COR-L47 (cell line): ENCODE measurements at regions not wholly inside any gene's neighbourhood (a gene's known extent, or its start where the extent isn't known, plus 50 kb on each side); places are given as distances from the start of the nearest gene placed in this dataset.
"Not testable (repeated sequence)": the region's sequence is repeated elsewhere in the genome, so short reads cannot be mapped to it uniquely, and the experiment has no call there.

Experiments used
- DNase-seq: peaks from one replicate; lab custom pipeline; 2025; lab: John Stamatoyannopoulos, UW

DNA sequence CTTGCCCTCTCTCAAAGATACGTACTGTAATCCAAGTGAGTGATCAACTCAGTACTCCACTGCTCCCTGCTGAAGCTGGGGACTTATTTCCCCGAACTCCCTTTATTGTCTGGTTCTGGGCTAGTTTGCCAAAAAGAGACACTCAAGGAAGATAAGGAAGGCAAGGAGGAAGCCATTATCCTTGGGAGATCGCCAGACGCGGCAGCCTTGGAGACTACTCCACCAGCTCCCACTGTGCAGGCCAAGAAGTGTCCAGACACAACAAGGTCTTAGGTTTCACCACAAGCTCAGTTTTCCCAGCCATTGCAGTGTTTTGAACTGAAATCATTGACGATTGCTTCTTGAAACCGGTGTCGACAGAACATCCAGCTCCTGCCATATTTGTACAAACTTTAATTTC is 439.6 kb upstream of the UBE2E3 start:
- no peak for DNase-seq

DNA sequence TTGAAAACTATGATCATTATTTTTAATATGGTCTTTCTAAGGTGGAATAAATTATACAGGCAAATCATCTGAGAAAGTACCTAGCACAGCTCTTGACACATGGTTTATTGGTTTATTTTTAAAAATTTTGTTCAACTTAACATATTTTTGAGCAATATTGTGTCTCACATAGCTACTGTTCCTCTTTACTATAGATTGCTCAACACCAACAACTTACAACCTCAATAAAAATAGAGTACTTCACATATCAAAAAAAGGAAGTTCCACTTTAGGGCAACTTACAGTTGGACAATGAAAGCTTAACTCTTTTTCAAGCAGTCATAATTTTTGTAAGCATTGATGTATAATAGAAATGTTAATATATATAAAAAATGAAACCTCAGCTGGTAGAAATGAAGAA is 440.9 kb upstream of the UBE2E3 start:
- no peak for DNase-seq

DNA sequence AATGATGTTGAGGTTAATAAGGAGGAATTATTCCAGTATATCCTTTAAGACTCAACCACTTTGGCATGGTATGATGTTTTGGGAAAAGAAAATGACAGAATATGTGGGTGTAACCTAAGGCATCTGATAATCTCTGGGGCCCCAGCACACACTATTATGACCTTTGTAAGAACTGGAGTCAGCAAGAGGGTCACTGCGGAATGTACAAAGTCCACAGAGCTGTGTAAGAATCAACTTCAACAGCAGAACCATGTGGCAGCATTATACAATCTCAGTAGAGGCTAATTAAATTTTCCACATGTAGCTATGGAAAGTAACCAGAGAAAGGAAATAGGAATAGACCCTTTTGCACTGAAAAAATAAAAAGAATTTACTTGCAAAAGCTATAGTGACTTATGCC is 445.1 kb upstream of the UBE2E3 start:
- no peak for DNase-seq

DNA sequence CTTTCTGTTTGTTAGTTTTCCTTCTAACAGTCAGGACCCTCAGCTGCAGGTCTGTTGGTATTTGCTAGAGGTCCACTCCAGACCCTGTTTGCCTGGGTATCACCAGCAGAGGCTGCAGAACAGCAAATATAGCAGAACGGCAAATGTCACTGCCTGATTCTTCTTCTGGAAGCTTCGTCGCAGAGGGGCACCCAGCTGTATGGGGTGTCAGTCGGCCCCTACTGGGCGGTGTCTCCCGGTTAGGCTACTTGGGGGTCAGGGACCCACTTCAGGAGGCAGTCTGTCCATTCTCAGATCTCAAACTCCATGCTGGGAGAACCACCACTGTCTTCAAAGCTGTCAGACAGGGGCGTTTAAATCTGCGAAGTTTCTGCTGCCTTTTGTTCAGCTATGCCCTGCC is 448.6 kb upstream of the UBE2E3 start:
- not testable (repeated sequence) for DNase-seq

DNA sequence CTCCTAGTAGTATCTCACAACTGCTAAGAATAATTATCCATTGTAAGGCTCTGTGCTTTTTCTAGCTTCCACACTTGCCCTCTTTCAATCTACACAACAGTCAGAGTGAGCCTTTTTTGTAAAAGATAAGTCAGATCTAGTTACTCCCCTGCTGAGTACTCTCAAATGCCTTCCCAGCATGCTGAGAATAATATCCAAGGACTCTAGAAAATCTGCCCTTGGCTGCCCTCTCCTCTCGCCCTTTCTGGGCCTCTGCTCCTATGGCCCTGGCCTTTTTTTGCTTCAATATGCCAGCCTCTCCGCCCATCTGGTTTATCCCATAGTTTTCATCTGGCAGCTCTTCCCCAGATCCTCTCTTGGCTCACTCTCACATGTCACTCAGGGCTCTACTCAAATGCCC is 455.9 kb upstream of the UBE2E3 start:
- no peak for DNase-seq

DNA sequence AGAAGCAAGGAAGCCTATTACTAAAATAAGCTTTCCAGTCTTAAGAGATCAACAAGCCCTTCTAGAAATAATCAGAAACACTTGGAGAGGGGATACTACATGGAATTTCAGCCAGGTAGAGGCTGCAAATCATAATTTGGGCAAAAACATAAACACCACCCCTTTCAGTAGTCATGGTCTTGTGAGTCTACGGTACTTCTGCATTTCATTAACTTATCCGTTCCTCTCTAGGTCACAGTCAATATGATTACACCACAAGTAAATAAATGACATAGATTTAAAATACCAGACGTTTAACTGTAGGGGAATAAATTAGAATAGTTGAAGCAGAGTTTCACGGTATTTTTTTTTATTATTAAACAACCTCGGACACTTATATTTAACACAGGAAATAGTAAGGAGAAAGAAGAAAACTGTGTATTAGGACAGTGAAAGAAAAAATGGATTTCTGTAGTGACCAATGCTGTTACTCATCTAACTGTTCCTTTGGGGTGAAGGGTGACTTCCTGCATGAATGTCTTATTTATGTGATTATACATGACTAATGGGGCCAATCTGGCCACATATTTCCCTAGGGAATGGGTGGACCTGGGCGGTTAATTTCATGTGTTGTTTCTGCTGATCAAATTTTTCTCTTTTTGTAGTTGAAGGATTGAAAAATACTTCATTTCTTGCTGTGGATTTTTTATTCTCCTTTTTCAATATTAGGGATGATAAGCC is 456.6 kb upstream of the UBE2E3 start:
- DNase-seq = no peak

DNA sequence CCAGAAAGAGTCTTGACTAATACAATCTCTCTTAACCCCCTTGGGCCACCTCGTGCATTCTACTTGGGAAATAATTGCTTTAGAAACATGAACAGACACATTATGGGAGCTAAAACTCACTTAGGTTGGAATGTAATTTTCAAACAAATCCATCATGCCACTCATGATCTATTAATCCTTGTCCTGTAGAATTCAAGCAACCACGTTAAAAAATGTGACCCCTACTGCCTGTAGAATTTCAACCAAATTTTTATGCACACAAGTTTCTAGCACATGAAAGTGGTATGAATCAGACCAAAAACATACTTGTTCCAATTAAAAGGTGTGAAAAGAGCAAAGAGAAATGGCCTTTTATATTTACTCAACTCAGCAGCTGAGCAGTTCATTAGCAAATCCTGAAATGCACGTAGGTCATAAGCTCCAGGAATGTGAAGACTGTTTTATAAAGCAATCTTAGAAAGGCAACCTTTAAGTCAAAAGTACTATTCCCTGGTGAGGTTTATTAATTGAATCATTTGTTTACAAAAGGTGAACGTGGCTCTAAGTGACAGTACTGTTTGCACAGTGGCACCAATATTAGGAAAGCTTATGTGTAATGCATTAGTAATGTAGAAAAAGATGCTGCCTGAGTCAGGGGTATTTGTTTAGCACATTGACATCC is 459.4 kb upstream of the UBE2E3 start:
- no peak for DNase-seq

DNA sequence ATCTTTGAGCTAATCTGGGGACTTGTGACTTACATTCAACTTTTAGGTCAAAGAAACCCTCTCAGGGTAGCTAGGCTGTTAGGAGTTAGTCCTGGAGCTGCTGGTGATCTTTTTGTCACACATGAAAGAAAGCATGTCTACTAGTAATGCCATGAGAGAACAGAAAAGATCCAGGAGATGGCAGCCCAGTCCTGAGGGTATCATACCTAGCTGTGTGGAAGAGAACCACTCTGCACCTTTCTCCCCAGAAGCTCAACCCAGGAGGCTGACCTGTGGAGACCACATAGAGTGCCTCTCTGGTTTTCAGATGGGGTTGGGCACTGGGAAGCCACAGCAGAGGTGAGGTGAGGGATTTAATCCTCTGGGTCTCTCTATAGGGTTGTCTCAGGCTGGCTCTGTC is 460.2 kb upstream of the UBE2E3 start:
- peak; percentile 69 for DNase-seq

DNA sequence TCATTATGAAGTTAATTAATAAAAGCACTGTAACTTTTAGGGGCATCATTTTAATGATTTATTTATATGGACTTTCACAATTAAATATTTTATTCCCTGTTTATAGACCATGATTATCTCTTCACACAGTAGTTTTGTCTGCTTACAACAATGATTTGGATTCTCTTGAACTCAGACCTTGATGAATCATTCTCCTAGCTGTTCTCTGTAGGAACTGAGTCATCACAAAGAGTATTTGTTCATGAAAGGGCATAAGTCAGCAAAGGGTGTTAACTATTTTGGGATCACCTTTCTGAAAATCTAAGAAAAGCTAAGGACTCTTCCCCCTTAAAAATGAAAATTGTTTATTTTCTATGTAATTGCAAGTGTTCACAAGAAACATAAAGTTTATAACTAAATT is 461.1 kb upstream of the UBE2E3 start:
- no peak for DNase-seq

DNA sequence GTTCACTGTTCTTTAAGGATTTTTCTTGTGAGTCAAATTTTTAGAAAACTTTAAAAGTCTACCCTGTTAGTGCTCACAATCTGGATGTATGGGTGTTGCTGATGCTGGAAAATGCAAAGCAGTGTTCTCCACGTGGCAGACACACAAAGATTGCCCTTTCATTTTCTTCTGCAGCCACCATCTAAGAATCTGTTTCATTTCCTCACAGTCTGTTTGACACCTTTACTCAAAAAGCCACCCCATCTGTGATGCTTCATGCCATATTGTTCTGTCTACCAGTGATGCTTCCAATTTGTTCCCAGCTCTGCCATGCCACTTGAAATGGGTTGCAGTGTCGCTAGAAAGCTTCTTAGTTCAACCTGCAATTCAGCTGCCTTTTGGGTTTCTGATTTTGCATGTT is 464.2 kb upstream of the UBE2E3 start:
- no peak for DNase-seq

DNA sequence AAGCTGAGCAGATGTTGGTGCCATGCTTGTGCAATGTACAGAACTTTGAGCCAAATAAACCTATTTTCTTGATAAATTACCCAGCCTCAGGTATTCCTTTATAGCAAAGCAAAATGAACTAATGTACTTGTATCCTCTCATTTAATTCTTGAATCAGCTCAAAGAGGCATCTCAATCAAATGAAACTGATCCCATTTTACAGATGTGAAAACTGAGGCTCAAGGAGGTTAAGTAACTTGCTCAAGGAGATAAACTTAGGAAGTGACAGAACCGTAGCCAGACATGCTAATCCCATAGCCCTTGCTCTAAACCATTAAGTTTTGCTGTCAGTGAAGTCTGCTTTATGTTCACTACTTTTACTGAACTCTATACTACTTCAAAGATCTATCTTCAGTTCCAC is 467.0 kb upstream of the UBE2E3 start:
- DNase-seq = no peak

DNA sequence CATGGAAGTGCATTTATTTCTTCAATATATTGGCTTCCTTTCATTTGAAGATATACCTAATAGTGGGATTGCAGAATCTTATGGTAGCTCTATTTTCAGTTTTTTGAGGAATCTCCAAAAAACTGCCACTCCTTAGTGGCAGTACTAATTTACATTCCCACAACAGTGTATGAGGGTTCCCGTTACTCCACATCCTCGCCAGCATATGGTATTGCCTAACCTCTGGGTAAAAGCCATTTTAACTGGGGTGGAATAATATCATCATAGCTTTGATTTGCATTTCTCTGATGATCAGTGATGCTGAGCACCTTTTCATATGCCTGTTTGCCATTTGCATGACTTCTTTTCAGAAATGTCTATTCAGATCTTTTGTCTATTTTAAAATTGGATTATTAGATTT is 471.9 kb upstream of the UBE2E3 start:
- DNase-seq = no peak

DNA sequence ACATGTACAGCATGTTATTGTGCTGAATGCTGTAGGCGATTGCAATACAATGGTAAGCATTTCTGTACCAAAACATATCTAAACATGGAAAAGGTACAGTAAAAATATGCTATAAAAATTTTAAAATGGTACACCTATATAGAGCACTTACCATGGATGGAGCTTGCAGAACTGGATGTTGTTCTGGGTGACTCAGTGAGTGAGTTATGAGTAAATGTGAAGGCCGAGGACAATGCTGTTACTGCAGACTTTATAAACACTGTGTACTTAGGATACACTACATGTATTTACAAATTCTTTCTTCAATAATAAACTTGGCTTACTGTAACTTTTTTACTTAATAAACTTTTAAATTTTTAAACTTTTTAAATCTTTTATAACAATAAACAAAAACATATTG is 473.4 kb upstream of the UBE2E3 start:
- DNase-seq = no peak

DNA sequence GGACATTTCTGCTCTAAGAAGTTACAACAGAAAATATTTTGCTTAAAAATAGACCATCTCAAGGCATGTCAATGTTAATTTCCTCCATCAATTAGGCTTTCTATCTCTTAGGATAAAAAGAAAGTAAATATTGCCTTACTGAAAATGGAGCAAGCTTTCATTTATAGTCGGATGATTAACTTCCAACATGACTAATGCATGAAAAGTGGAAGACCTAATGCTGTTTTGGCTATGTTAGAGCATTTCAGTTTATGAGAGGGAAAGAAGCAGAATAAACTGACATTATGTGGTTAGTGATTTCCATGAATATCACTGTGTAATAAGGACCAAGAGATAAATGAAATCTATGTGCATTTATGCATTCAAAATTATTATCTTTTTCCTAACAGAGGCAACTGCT is 475.2 kb upstream of the UBE2E3 start:
- no peak for DNase-seq

DNA sequence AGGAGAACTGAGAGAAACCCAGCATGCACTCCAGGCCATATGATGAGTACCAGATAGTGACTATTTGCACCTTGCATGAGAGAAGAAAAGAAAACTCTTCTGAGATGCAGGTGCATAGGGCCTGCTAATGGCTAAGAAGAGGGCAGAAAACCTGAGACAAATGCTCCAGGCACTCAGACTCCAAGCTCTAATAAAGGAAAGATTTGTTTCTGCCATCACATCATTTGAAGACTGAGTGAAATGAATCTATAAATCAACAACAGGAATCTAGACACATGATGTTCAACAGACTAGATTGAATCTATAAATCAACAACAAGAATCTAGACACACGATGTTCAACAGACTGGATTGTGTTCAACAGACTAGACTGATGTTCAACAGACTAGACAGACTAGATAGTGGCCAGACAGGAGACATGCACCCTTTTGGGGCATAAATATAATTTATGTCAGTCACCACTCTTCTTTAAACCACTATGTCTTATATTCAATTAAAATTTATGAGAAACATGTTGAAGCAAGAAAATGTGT is 482.7 kb upstream of the UBE2E3 start:
- DNase-seq = no peak

DNA sequence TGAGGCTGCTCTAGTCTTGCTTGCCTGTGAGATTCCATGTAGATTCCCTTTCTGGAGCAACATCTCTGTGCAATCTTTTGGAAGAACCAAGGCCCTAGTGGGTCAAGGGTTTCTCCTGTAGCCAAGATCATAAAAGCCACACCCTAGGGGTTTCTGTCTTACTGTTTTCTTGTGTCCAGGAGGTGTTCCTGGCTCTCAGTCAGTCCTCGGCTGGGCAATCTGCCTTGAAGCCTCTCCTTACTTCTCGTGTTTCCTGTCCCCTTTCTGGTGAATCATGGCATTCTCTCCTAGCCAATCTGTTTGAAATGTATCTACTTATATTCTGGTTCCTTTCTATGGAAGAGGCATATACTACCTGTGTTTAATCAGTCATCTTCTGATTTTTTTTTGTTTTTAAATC is 484.8 kb upstream of the UBE2E3 start:
- no peak for DNase-seq

DNA sequence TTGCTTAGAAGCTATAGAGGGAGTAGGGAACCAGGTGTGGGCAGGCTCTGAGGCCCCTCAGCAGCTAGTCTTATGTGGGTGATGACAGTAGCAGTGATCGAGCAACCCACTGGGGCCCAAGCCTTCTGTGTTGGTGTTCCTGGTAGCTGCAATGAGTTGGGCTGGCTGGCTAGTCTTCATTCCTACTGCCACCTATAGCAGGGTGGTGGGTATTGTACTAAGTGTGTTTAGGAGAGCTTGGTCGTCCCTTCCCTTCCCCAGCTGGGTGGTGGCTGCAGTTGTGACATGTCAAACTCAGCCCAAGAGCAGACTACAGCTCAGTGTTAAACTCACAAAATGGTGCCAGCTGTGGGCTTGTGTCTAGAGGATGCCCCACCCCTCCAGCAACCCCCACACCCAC is 486.1 kb upstream of the UBE2E3 start:
- no peak for DNase-seq

DNA sequence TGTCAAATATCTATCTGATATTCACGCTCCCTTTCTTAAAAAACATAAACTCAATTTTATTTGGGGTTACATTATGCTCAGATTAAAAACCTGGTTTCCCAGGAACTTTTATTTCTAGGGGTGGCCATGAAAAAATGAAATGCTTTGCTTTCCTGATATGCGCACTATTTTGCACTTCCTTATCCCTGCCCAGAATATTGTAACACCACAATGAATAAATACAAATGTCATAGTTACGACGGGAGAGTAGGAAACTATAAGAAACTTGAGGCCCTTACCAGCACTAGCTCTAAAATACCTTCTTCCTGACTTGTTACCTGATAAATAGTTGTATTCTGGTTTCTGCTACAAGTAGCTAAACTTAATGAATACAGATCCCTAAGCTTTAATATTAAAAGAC is 475.6 kb upstream of the CWC22 start:
- DNase-seq = no peak

DNA sequence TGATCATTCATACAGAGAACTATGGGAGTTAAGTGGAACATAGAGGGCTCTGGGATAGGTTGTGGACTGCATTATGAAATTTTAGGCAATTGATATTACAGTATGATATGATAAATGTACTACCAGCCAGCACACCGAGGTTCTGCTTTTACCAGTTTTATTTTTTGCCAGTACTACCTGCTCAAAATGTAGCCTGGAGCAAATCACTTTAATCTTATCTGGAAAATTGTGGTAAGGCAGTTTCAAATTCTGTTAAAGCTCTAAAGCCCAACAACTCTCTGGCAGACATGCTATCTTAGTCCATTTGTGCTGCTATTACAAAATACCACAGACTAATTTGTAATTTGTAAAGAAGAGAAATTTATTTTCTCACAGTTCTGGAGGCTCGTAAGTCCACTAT is 474.9 kb upstream of the CWC22 start:
- no peak for DNase-seq

DNA sequence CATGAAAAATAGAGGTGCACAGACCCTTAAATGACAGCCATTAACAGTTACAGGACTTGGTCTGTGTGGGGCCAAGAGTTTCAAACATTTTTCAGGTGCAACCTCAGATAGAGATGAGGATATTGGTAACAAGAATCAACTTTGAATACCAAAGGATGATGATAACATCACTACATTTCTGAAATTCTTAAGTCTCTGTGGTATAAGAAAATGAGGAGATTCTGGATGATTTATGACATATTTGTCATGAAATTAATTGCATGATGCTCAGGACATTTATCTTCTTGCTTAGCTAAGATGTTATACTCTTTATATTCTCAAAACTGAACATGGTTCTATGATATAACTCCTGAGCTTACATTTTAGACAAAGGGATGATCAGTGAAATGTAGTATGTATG is 471.8 kb upstream of the CWC22 start:
- no peak for DNase-seq

DNA sequence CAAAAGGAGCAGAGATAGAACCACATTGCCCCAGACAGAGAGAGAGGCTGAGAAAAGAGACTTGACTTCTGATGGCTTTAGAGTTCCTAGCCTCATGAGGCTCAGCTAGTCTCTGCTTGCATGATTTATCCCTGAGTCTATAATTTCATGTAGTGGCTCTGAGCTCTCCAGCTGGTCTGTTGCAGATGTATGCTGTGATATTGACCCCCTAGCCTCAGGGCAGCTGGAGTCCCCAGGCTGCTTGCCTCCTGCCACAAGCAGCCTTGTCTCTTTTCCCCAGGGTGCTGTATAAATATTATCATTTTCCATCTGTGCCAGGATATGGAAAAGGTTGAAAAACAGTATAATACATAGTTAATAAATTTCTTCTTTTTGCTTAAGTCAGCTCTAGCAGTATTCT is 467.6 kb upstream of the CWC22 start:
- DNase-seq = peak; percentile 24

DNA sequence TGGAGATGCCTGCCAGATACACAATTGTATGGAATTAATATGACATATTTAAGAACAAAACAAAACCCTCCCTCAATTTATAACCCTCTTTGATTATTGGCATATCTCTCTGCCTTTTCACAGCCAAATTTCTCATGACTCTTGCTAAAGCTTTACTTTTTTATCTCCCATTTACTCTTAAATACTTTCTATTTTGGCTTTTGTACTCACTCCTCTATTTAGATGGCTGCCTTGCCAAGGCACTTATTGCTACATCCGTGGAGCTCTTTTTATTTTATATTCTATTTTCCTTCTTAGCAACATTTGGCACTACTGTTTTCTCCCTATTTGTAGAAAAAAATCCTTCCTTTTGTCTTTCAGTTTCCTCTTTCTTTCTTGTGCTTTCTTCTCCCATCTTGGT is 466.4 kb upstream of the CWC22 start:
- no peak for DNase-seq

DNA sequence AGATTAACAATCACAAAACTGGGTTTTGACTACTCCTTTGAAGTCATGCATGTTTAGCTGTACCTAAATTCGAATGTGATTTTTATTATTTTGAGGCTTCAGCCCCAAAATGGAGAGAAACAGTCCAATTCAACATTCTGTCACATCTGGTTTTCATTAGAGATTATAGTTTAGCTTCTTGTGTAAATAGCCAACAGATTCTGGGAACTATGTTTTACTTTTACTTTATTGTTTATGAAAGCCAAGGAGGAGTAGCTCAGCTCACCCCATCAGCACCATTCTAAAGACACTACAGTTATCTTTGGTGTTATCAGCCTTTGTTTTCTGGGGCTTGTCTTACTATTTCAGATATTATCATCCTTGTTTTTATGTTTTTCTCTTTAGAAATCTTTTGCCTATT is 465.0 kb upstream of the CWC22 start:
- DNase-seq = no peak

DNA sequence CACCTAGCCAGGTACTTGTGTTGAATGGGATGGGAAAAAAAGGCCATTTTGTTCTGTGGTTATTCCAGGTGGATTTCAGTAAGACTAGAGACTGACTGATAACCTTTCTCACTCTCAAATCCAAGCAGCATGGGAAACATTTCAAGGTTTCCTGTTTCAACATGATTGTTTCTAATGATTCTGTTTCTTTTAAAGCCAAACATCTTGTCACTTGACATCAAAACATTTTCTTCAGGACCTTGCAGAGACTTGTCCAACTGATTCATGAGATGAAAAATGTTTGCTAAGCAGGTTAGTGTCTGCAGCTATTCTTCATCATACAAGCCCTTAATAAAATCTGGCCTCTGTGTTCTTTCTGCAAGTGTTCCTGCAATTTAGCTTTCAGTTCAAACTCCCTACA is 456.5 kb upstream of the CWC22 start:
- no peak for DNase-seq
